Ishikawa (cell line): ENCODE measurements at regions not wholly inside any gene's neighbourhood (a gene's known extent, or its start where the extent isn't known, plus 50 kb on each side); places are given as distances from the start of the nearest gene placed in this dataset.

Experiments
- CEBPB ChIP-seq: IDR thresholded peaks from 2 replicates; pipeline ENCODE4 v1.6.1; 2012
- CREB1 ChIP-seq: IDR thresholded peaks from 2 replicates; pipeline ENCODE4 v1.6.1; 2012; ENCODE audit warnings: low read depth
- EGR1 ChIP-seq: IDR thresholded peaks from 2 replicates; pipeline ENCODE4 v1.6.1; 2012
- EP300 ChIP-seq: IDR thresholded peaks from 2 replicates; pipeline ENCODE4 v1.6.1; 2012; ENCODE audit warnings: borderline replicate concordance
- FOXM1 ChIP-seq: IDR thresholded peaks from 2 replicates; pipeline ENCODE4 v1.6.1; 2012; ENCODE audit warnings: low read depth, borderline replicate concordance
- MAX ChIP-seq: IDR thresholded peaks from 2 replicates; pipeline ENCODE4 v1.6.1; 2012
- NFIC ChIP-seq: IDR thresholded peaks from 2 replicates; pipeline ENCODE4 v1.6.1; 2012
- RAD21 ChIP-seq: IDR thresholded peaks from 2 replicates; pipeline ENCODE4 v1.6.1; 2012; ENCODE audit warnings: low read depth
- REST ChIP-seq: IDR thresholded peaks from 2 replicates; pipeline ENCODE4 v1.6.1; 2012; ENCODE audit warnings: low read depth, mild to moderate bottlenecking
- TAF1 ChIP-seq: IDR thresholded peaks from 2 replicates; pipeline ENCODE4 v1.6.1; 2012; ENCODE audit warnings: low read depth, mild to moderate bottlenecking
- TCF12 ChIP-seq: IDR thresholded peaks from 2 replicates; pipeline ENCODE4 v1.6.1; 2012; ENCODE audit warnings: low read depth
- TEAD4 ChIP-seq: IDR thresholded peaks from 2 replicates; pipeline ENCODE4 v1.6.1; 2012
- USF1 ChIP-seq: IDR thresholded peaks from 2 replicates; pipeline ENCODE4 v1.6.1; 2012
- YY1 ChIP-seq: IDR thresholded peaks from 2 replicates; pipeline ENCODE4 v1.6.1; 2012; ENCODE audit warnings: low read depth
- ZBTB7A ChIP-seq: IDR thresholded peaks from 2 replicates; pipeline ENCODE4 v1.6.1; 2012; ENCODE audit warnings: low read depth

GRCh38 chr2:60154142-60154541, 399.3 kb downstream of the BCL11A start:
- no peak for TF ChIP-seq EGR1
- TF ChIP-seq MAX, result no peak
- TF ChIP-seq ZBTB7A, result no peak

- TF ChIP-seq FOXM1 (no peak), RAD21 (peak; percentile 44)
Measured at GRCh38 chr2:60152226-60152833, 401.1 kb downstream of the BCL11A start.

- no peak for TF ChIP-seq TCF12
- TF ChIP-seq EGR1, result no peak
- no peak for TF ChIP-seq RAD21
- TF ChIP-seq ZBTB7A, result no peak
- no peak for TF ChIP-seq CEBPB
- TF ChIP-seq REST, result no peak
- no peak for TF ChIP-seq EP300
- TF ChIP-seq CREB1, result no peak
- no peak for TF ChIP-seq NFIC
- no peak for TF ChIP-seq TAF1
- TF ChIP-seq YY1, result no peak
- TF ChIP-seq USF1, result no peak
- no peak for TF ChIP-seq TEAD4
- TF ChIP-seq FOXM1, result no peak
- no peak for TF ChIP-seq MAX
Measured at GRCh38 chr2:60149176-60149575, 404.3 kb downstream of the BCL11A start.

- TF ChIP-seq RAD21 (no peak), EGR1 (no peak), TEAD4 (no peak), CEBPB (no peak), TCF12 (no peak), MAX (no peak)
Measured at GRCh38 chr2:60148716-60149115, 404.7 kb downstream of the BCL11A start.

GRCh38 chr2:60140185-60140584, 413.3 kb downstream of the BCL11A start:
- TF ChIP-seq REST (no peak), FOXM1 (no peak), MAX (no peak), TCF12 (no peak), EP300 (no peak), RAD21 (no peak), CEBPB (no peak), NFIC (no peak), TEAD4 (no peak), YY1 (no peak), ZBTB7A (no peak), CREB1 (no peak), TAF1 (no peak), EGR1 (no peak), USF1 (no peak)

- no peak for TF ChIP-seq EGR1
Measured at GRCh38 chr2:60136913-60137312, 416.5 kb downstream of the BCL11A start.

- no peak for TF ChIP-seq YY1
- TF ChIP-seq NFIC, result no peak
- no peak for TF ChIP-seq TCF12
- no peak for TF ChIP-seq CREB1
- no peak for TF ChIP-seq EP300
- TF ChIP-seq TEAD4, result no peak
- TF ChIP-seq EGR1, result no peak
Measured at GRCh38 chr2:60127191-60127590, 426.3 kb downstream of the BCL11A start.
